ENCODE measurements at regions not wholly inside any gene's neighbourhood (a gene's known extent, or its start where the extent isn't known, plus 50 kb on each side); places are given as distances from the start of the nearest gene placed in this dataset.

DNA sequence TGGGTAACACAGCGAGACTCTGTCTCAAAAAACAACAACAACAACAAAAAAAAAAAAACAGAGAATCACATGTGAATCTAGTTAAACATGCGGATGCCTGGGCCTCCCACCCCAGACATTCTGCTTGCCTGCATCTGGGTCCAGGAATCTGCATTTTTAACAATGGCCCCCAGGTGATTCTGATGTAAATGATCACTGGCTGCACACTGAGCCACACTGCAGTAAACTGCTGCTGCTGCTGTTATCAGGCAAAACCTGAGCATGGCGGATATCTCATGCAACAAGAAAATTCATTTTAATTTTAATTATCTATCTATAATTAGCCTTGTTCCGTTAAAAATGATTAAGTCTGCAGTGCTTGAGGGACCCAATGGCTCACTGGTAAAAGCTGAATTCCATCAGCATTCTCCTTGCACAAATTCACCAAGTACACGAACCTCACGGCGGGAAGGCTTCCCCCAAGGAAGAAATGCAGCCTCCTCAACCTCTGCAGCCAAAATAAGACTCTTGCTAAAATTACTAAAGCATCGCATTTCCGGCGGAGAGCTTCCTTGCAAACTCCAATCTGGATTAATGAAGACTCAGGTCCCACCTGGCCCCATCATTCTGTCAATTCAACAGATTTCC lies 81.6 kb upstream of the SNX9 start:
- TF ChIP-seq POLR2AphosphoS5 (IDR thresholded peaks at IDR 0.05): no peak
- no peak for TF ChIP-seq POLR2A (IDR thresholded peaks at IDR 0.05)
- no peak for TF ChIP-seq CTCF (IDR thresholded peaks at IDR 0.05)
- H3K27ac ChIP-seq: no peak overlapping the region
- H3K36me3 ChIP-seq: no peaks in the 10 kb centered on the region
- DNase-seq (ENCODE audit: low spot score): no peak
- no peaks in the 10 kb centered on the region for H3K9me3 ChIP-seq
- 89% methylated on average over 10 of the region's 10 CpGs for WGBS
- H3K4me3 ChIP-seq: no peak overlapping the region
- intact Hi-C loops (cut with DNase I): no loop called here
- H3K27me3 ChIP-seq (replicated peaks; ENCODE audit: insufficient read depth): no peaks in the 10 kb centered on the region
- H3K4me1 ChIP-seq (replicated peaks): no peaks in the 10 kb centered on the region

- WGBS: 54% methylated on average over 5 of the region's 5 CpGs
- intact Hi-C loops (cut with DNase I): no loop called here
- H3K4me1 ChIP-seq (replicated peaks): no peaks in the 10 kb centered on the region
Observed at GRCh38 chr6:157741948-157742556, 81.0 kb upstream of the SNX9 start.

DNA sequence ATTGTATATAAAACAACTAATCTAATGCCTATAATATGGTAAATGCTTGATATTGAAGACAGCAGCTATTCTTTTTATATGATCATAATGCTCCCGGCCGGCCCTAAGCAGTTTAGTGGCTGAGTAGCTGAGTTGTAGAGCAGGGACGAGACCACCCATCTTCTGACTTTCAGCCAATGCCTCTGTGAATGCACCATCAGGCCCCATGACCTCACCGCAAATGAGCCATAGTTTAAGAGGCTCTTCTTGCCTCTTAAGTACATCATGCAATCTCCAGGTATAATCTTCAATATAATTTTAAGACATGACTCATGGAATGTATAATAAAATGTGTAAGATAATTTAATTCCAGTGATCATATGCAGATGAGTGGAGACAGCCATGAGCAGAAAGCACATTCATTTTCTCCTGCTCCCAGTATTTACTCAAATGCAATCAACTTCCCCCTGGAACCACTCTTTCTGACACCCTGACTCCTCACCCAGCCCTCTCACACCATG lies 78.9 kb upstream of the SNX9 start:
- no peaks in the 10 kb centered on the region for H3K36me3 ChIP-seq
- H3K9me3 ChIP-seq: no peaks in the 10 kb centered on the region
- WGBS: 70% methylated on average over 4 of the region's 4 CpGs
- no peak overlapping the region for H3K27ac ChIP-seq
- TF ChIP-seq POLR2A (IDR thresholded peaks at IDR 0.05) (no peak), CTCF (IDR thresholded peaks at IDR 0.05) (no peak), POLR2AphosphoS5 (IDR thresholded peaks at IDR 0.05) (no peak)
- no peak overlapping the region for H3K4me3 ChIP-seq
- DNase-seq (ENCODE audit: low spot score): no peak
- H3K27me3 ChIP-seq (replicated peaks; ENCODE audit: insufficient read depth): no peaks in the 10 kb centered on the region
- no peaks in the 10 kb centered on the region for H3K4me1 ChIP-seq (replicated peaks)
- intact Hi-C loops (cut with DNase I): no loop called here

More at GRCh38 chr6:157741948-157742556, 81.0 kb upstream of the SNX9 start:
- Histone ChIP-seq H3K9me3 (no peaks in the 10 kb centered on the region), H3K27me3 (replicated peaks; ENCODE audit: insufficient read depth) (no peaks in the 10 kb centered on the region), H3K27ac (no peak overlapping the region), H3K36me3 (no peaks in the 10 kb centered on the region), H3K4me3 (no peak overlapping the region)
- no peak for DNase-seq (ENCODE audit: low spot score)
- TF ChIP-seq CTCF (IDR thresholded peaks at IDR 0.05) (no peak), POLR2A (IDR thresholded peaks at IDR 0.05) (no peak), POLR2AphosphoS5 (IDR thresholded peaks at IDR 0.05) (no peak)

GRCh38 chr6:157746897-157747296 lies 76.1 kb upstream of the SNX9 start:
- Histone ChIP-seq H3K27me3 (replicated peaks; ENCODE audit: insufficient read depth) (no peaks in the 10 kb centered on the region), H3K36me3 (no peaks in the 10 kb centered on the region), H3K27ac (no peak overlapping the region), H3K4me3 (no peak overlapping the region), H3K9me3 (no peaks in the 10 kb centered on the region), H3K4me1 (replicated peaks) (no peaks in the 10 kb centered on the region)
- intact Hi-C loops (cut with DNase I): no loop called here
- TF ChIP-seq POLR2AphosphoS5 (IDR thresholded peaks at IDR 0.05): no peak
- TF ChIP-seq CTCF (IDR thresholded peaks at IDR 0.05): no peak
- no peak for TF ChIP-seq POLR2A (IDR thresholded peaks at IDR 0.05)
- WGBS: 91% methylated on average over 8 of the region's 8 CpGs
- no peak for DNase-seq (ENCODE audit: low spot score)

GRCh38 chr6:157747370-157747769 lies 75.7 kb upstream of the SNX9 start:
- TF ChIP-seq CTCF (IDR thresholded peaks at IDR 0.05) (no peak), POLR2AphosphoS5 (IDR thresholded peaks at IDR 0.05) (no peak)
- DNase-seq (ENCODE audit: low spot score): no peak
- intact Hi-C loops (cut with DNase I): no loop called here
- 88% methylated on average over 4 of the region's 4 CpGs for WGBS
- Histone ChIP-seq H3K9me3 (no peaks in the 10 kb centered on the region), H3K27ac (no peak overlapping the region), H3K4me3 (no peak overlapping the region), H3K4me1 (replicated peaks) (no peaks in the 10 kb centered on the region), H3K36me3 (no peaks in the 10 kb centered on the region), H3K27me3 (replicated peaks; ENCODE audit: insufficient read depth) (no peaks in the 10 kb centered on the region)

Measured in prostate gland (tissue), 2 donors.